HL-60 (cell line): ENCODE measurements at regions not wholly inside any gene's neighbourhood (a gene's known extent, or its start where the extent isn't known, plus 50 kb on each side); places are given as distances from the start of the nearest gene placed in this dataset.

Experiments
- DNase-seq, 2 experiments: peaks; one replicate each; pipeline ENCODE4 v3.0.0-alpha.2; 2010 to 2020; ENCODE audit warnings: low read depth in 1 of 2, low spot score in 1 of 2
- H3K27ac ChIP-seq: fragments of 250-450 bp; sonication (Bioruptor Pico); replicated peaks from 2 replicates; pipeline ENCODE4 v1.5.1; 2020; ENCODE audit warnings: mild to moderate bottlenecking, moderate library complexity
- H3K27me3 ChIP-seq: fragments of 250-450 bp; sonication (Bioruptor Pico); 2 replicates; pipeline ENCODE4 v1.5.1; 2021; ENCODE audit warnings: mild to moderate bottlenecking, moderate library complexity; ENCODE audit not compliant: insufficient read depth, poor library complexity, severe bottlenecking
- H3K4me3 ChIP-seq: replicated peaks from 2 replicates; pipeline ENCODE4 v1.5.1; 2011; ENCODE audit warnings: mild to moderate bottlenecking, control low read depth, low read length; ENCODE audit not compliant: insufficient read depth
- CTCF ChIP-seq: IDR thresholded peaks from one replicate; pipeline ENCODE4 v1.5.1; 2011; ENCODE audit warnings: low read length, control low read depth, inconsistent platforms; ENCODE audit not compliant: insufficient read depth
- GABPA ChIP-seq: IDR thresholded peaks from 2 replicates; pipeline ENCODE4 v1.6.1; 2012; ENCODE audit warnings: low read depth
- POLR2AphosphoS5 ChIP-seq: IDR thresholded peaks from 2 replicates; pipeline ENCODE4 v1.6.1; 2012; ENCODE audit warnings: low read depth
- REST ChIP-seq: IDR thresholded peaks from 2 replicates; pipeline ENCODE4 v1.6.1; 2012; ENCODE audit warnings: low read depth; ENCODE audit not compliant: insufficient replicate concordance
- SPI1 ChIP-seq: IDR thresholded peaks from 2 replicates; pipeline ENCODE4 v1.6.1; 2012; ENCODE audit warnings: low read depth, mild to moderate bottlenecking, borderline replicate concordance

- Histone ChIP-seq H3K27me3 (no peaks in the 10 kb centered on the region), H3K27ac (no peak overlapping the region), H3K4me3 (no peak overlapping the region)
- DNase-seq, result no peak
- TF ChIP-seq GABPA (no peak), SPI1 (no peak), CTCF (no peak)
Observed at GRCh38 chr11:114812733-114813132, 134.4 kb downstream of the NXPE2 start.

GRCh38 chr11:114813189-114813718, 134.9 kb downstream of the NXPE2 start:
- no peak for DNase-seq
- no peaks in the 10 kb centered on the region for H3K27me3 ChIP-seq
- TF ChIP-seq REST (no peak), CTCF (no peak), POLR2AphosphoS5 (no peak), SPI1 (no peak), GABPA (no peak)
- no peak overlapping the region for H3K27ac ChIP-seq
- H3K4me3 ChIP-seq, result no peak overlapping the region

- TF ChIP-seq GABPA (no peak), CTCF (no peak), REST (no peak), SPI1 (no peak), POLR2AphosphoS5 (no peak)
- H3K4me3 ChIP-seq, result no peak overlapping the region
- peaks cover 6% of the 10 kb centered on the region for H3K27me3 ChIP-seq
- DNase-seq, result no peak
- H3K27ac ChIP-seq, result no peak overlapping the region
Observed at GRCh38 chr11:114815176-114815575, 136.8 kb downstream of the NXPE2 start.

- no peak for DNase-seq
- H3K4me3 ChIP-seq, result no peak overlapping the region
- H3K27me3 ChIP-seq, result peaks cover 6% of the 10 kb centered on the region
- H3K27ac ChIP-seq, result no peak overlapping the region
- TF ChIP-seq SPI1 (no peak), GABPA (no peak), POLR2AphosphoS5 (no peak), CTCF (no peak), REST (no peak)
Observed at GRCh38 chr11:114815761-114816160, 137.4 kb downstream of the NXPE2 start.
